ENCODE measurements at regions not wholly inside any gene's neighbourhood (a gene's known extent, or its start where the extent isn't known, plus 50 kb on each side); places are given as distances from the start of the nearest gene placed in this dataset.

GRCh38 chr4:1492142-1492457 lies 85.9 kb upstream of the NKX1-1 start:
- intact Hi-C loops (cut with DNase I, micrococcal nuclease) = no loop called here
- peaks cover 5 to 44% of the 10 kb centered on the region in 2 experiments for H3K9me3 ChIP-seq (ENCODE audit: control insufficient read depth in 1 of 2, insufficient read depth in 1 of 2, low read length in 2 of 2)
- H3K4me1 ChIP-seq (ENCODE audit: insufficient read depth, low read length) = no peaks in the 10 kb centered on the region
- Mint-ChIP-seq H3K9me3 (no peaks in the 10 kb centered on the region), H3K36me3 (ENCODE audit: low read depth) (no peaks in the 10 kb centered on the region), H3K27me3 (peaks cover 25% of the 10 kb centered on the region), H3K4me1 (ENCODE audit: low read depth) (no peaks in the 10 kb centered on the region), H3K4me3 (no peak overlapping the region), H3K27ac (no peak overlapping the region)
- H3K27ac ChIP-seq (ENCODE audit: low read depth in 1 of 2, low read length in 2 of 2) = no peak overlapping the region
- no peak for ATAC-seq (ENCODE audit: poor library complexity)
- peak in 1 of 14 experiments; percentile 10 for DNase-seq
- CTCF ChIA-PET = no interaction called here
- H3K36me3 ChIP-seq (ENCODE audit: insufficient read depth, low read length) = no peaks in the 10 kb centered on the region
- peaks cover 0 to 11% of the 10 kb centered on the region in 2 experiments for H3K27me3 ChIP-seq (ENCODE audit: control insufficient read depth in 1 of 2, insufficient read depth in 2 of 2, low read length in 2 of 2)
- no peak overlapping the region for H3K4me3 ChIP-seq (ENCODE audit: low read length)
- POLR2A ChIA-PET = no interaction called here
- TF ChIP-seq CTCF (IDR thresholded peaks at IDR 0.05) = no peak

DNA sequence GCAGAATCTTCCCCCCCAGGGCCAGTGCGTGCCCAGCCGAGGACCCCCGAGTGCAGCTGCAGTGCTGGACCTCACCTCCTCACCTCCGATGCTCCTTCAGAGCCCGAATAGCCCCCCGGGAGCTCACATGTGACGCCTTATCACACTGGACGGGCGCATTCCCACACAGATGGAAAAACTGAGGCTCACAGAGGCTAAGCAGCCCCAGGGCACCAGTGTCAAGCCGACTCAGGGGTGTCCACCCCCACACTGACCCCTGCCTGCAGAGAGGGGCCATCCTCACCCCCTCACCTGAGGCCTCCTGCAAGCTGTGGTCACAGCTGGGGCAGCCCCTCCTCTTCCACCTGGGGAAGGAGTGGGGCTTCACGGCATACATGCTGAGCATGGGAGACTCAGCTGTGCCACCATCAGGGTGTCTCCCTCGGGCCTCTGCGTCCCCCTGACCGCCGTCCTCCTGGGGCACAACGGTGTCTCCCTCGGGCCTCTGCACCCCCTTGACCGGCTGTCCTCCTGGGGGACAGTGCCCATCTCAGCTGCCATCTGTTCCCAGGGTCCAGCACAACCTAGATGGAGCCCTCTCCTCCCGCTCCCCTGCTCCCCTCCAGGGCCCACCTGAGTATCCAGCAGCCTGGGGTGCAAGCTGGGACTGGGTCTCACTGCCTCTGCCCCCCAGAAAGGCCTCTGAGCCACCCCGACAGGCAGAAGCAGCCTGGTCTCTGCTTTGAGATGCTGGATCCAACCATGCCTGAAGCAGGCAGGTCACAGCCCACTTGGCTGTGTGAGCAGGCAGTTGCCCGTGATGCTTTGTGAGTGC lies 85.3 kb upstream of the NKX1-1 start:
- H3K36me3 ChIP-seq (ENCODE audit: insufficient read depth, low read length) = no peaks in the 10 kb centered on the region
- POLR2A ChIA-PET = no interaction called here

GRCh38 chr4:1490654-1491327 lies 84.5 kb upstream of the NKX1-1 start:
- POLR2A ChIA-PET = no interaction called here
- no peak for TF ChIP-seq CTCF (IDR thresholded peaks at IDR 0.05)
- H3K27ac Mint-ChIP-seq = no peak overlapping the region

More for the DNA sequence above, 85.3 kb upstream of the NKX1-1 start:
- peaks cover 26% of the 10 kb centered on the region for H3K27me3 Mint-ChIP-seq
- intact Hi-C loops (cut with DNase I, micrococcal nuclease) = no loop called here
- CTCF ChIA-PET = no interaction called here
- H3K36me3 Mint-ChIP-seq (ENCODE audit: low read depth) = no peaks in the 10 kb centered on the region
- H3K9me3 Mint-ChIP-seq = peaks cover 2% of the 10 kb centered on the region
- no peak for TF ChIP-seq CTCF (IDR thresholded peaks at IDR 0.05)
- H3K27ac Mint-ChIP-seq = no peak overlapping the region
- H3K4me1 Mint-ChIP-seq (ENCODE audit: low read depth) = no peaks in the 10 kb centered on the region
- ATAC-seq (ENCODE audit: poor library complexity) = no peak
- Histone ChIP-seq H3K9me3 (ENCODE audit: control insufficient read depth in 1 of 2, insufficient read depth in 1 of 2, low read length in 2 of 2) (peaks cover 6 to 49% of the 10 kb centered on the region in 2 experiments), H3K27me3 (ENCODE audit: control insufficient read depth in 1 of 2, insufficient read depth in 2 of 2, low read length in 2 of 2) (peaks cover 0 to 11% of the 10 kb centered on the region in 2 experiments), H3K27ac (ENCODE audit: low read depth in 1 of 2, low read length in 2 of 2) (no peak overlapping the region), H3K4me1 (ENCODE audit: insufficient read depth, low read length) (no peaks in the 10 kb centered on the region), H3K4me3 (ENCODE audit: low read length) (no peak overlapping the region)
- H3K4me3 Mint-ChIP-seq = no peak overlapping the region
- DNase-seq = peak in 1 of 14 experiments; percentile 29

More at GRCh38 chr4:1490654-1491327, 84.5 kb upstream of the NKX1-1 start:
- Histone ChIP-seq H3K27me3 (ENCODE audit: control insufficient read depth in 1 of 2, insufficient read depth in 2 of 2, low read length in 2 of 2) (peaks cover 0 to 11% of the 10 kb centered on the region in 2 experiments), H3K4me1 (ENCODE audit: insufficient read depth, low read length) (no peaks in the 10 kb centered on the region), H3K4me3 (ENCODE audit: low read length) (no peak overlapping the region), H3K27ac (ENCODE audit: low read depth in 1 of 2, low read length in 2 of 2) (no peak overlapping the region), H3K36me3 (ENCODE audit: insufficient read depth, low read length) (no peaks in the 10 kb centered on the region), H3K9me3 (ENCODE audit: control insufficient read depth in 1 of 2, insufficient read depth in 1 of 2, low read length in 2 of 2) (peaks cover 12 to 51% of the 10 kb centered on the region in 2 experiments)
- DNase-seq (peak in 1 of 14 experiments; percentile 16), ATAC-seq (ENCODE audit: poor library complexity) (no peak)
- intact Hi-C loops (cut with DNase I, micrococcal nuclease) = no loop called here
- Mint-ChIP-seq H3K36me3 (ENCODE audit: low read depth) (no peaks in the 10 kb centered on the region), H3K4me1 (ENCODE audit: low read depth) (no peaks in the 10 kb centered on the region), H3K27me3 (peaks cover 30% of the 10 kb centered on the region), H3K4me3 (no peak overlapping the region), H3K9me3 (peaks cover 7% of the 10 kb centered on the region)
- CTCF ChIA-PET = no interaction called here

All from CD4-positive, alpha-beta T cell (primary cell).